ENCODE measurements at regions not wholly inside any gene's neighbourhood (a gene's known extent, or its start where the extent isn't known, plus 50 kb on each side); places are given as distances from the start of the nearest gene placed in this dataset.

DNA sequence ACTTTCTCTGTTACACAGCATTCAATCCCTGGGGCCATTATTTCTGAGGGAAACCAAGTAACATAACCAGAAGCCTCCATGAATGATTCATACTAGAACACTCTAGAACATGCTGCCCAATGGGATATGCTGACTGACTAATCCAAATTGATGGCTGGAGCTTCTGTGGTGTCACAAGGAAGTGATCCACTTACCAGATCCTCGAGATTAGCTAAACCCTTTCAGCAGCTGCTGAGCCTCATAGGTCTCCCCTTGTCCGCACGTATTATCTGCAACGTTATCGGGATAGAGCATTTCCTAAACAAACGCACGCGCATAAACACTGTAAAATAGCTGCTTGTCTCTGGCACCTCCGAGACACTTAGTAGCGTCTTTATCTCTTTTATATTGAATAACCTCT lies 61.2 kb upstream of the PROK2 start:
- no peak for DNase-seq

DNA sequence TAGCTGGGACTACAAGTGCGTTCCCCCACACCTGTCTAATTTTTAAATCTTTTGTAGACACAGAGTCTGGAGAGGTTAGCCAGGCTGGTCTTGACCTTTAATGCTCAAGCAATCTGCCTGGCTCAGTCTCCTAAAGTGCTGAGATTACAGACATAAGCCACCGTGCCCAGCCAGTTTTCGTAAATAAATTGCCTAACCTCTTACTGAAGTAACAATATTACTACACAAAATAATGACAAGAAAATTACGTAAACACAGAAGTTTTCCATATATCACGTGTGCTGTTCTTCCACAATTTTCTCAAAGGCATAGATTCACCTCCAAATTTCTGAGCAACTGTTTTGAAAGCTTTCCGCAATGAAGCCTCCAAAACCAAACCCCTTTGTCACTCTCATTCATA lies 58.1 kb upstream of the PROK2 start:
- DNase-seq, result no peak

DNA sequence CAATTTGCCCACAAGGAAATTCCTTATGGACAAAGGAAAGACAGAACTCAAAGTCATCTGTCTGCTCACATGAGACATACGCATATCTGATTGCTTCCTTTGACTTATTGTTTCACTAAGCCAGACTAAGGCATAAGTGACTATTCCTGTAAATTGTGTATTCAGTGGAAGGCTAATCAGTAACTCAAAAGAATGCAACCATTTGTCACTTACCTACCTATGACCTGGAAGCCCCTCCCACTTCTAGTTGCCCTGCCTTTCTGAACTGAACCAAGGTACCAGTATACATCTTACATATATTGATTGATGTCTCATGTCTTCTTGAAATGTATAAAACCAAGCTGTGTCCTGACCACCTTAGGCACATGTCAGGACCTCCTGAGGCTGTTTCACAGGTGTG lies 53.5 kb upstream of the PROK2 start:
- DNase-seq, result no peak

Data from activated CD4-positive, alpha-beta T cell treated with anti-CD3 and anti-CD28 coated beads, Interleukin-2, amount 50 U/mL, for 1 hour (primary cell).